ENCODE measurements at regions not wholly inside any gene's neighbourhood (a gene's known extent, or its start where the extent isn't known, plus 50 kb on each side); places are given as distances from the start of the nearest gene placed in this dataset.

DNA sequence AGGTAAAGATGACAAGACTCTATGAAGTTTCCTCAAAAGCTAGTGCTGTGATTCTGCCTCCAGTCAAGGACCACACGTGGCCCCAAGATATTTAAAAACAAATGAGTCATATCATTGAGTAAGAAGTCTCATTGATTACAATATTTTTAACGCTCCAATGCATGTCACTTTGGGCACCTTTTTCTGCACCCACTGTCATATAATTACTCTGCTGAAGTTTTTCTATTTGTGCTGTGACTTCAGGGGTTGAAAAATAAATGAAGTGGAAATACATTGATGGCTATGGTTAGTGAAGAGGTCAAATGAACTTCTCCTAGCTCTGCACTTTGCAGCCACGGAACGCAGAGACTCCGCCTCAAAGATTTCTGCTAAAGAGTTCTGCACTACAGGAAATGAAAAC, 344.3 kb upstream of the KYNU start:
- H3K36me3 Mint-ChIP-seq (ENCODE audit: low read depth): no peaks in the 10 kb centered on the region
- no peak for ATAC-seq
- no peak for DNase-seq
- no peaks in the 10 kb centered on the region for H3K4me1 Mint-ChIP-seq (ENCODE audit: low read depth)
- H3K27me3 Mint-ChIP-seq: no peaks in the 10 kb centered on the region
- H3K9me3 Mint-ChIP-seq: no peaks in the 10 kb centered on the region
- H3K27ac Mint-ChIP-seq: no peak overlapping the region
- intact Hi-C loops (cut with micrococcal nuclease): no loop called here
- no peak overlapping the region for H3K4me3 Mint-ChIP-seq
- TF ChIP-seq CTCF (IDR thresholded peaks at IDR 0.05): no peak
- CTCF ChIA-PET: no interaction called here
- POLR2A ChIA-PET: no interaction called here

DNA sequence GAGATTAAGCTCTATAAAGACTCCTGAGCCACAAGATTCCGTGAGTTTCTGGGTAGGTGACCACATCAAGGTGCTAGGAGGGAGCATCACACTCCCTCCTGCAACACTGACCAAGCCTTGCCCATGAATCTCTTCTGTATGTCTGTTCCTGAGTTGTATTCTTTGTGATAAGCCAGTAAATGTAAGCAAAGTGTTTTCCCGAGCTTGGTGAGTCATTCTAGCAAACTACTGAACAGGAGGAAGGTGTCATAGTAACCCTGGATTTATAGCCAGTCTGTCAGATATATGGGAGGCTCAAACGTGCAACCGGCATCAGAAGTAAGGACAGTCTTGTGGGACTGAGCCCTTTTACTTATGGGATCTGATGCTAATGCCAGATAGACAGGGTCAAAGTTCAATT, 346.1 kb upstream of the KYNU start:
- H3K9me3 Mint-ChIP-seq: no peaks in the 10 kb centered on the region
- H3K36me3 Mint-ChIP-seq (ENCODE audit: low read depth): no peaks in the 10 kb centered on the region
- DNase-seq (no peak), ATAC-seq (no peak)
- intact Hi-C loops (cut with micrococcal nuclease): no loop called here
- no peak overlapping the region for H3K4me3 Mint-ChIP-seq
- H3K27me3 Mint-ChIP-seq: no peaks in the 10 kb centered on the region
- H3K4me1 Mint-ChIP-seq (ENCODE audit: low read depth): no peaks in the 10 kb centered on the region
- no peak for TF ChIP-seq CTCF (IDR thresholded peaks at IDR 0.05)
- H3K27ac Mint-ChIP-seq: no peak overlapping the region
- POLR2A ChIA-PET: no interaction called here
- CTCF ChIA-PET: no interaction called here

DNA sequence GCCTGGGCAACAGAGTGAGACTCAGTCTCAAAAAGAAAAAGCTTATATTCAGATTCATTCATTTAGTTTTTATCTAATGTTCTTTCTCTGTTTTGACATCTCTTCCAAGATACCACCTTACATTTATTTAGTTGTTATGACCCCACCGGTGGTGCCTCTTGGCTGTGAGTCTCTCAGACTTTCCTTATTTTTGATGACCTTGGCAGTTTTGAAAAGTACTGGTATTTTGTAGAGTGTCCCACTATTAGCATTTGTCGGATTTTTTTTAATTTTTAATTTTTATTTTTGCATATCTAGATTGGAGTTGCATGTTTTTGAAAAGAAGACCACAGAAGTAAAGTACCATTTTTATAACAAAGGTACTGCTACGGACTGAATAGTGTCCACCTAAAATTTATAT, 351.7 kb upstream of the KYNU start:
- Mint-ChIP-seq H3K9me3 (no peaks in the 10 kb centered on the region), H3K4me1 (ENCODE audit: low read depth) (no peaks in the 10 kb centered on the region), H3K27me3 (no peaks in the 10 kb centered on the region), H3K36me3 (ENCODE audit: low read depth) (no peaks in the 10 kb centered on the region), H3K4me3 (no peak overlapping the region), H3K27ac (no peak overlapping the region)
- DNase-seq (no peak), ATAC-seq (no peak)
- TF ChIP-seq CTCF (IDR thresholded peaks at IDR 0.05): no peak
- ChIA-PET POLR2A (no interaction called here), CTCF (no interaction called here)
- intact Hi-C loops (cut with micrococcal nuclease): no loop called here

DNA sequence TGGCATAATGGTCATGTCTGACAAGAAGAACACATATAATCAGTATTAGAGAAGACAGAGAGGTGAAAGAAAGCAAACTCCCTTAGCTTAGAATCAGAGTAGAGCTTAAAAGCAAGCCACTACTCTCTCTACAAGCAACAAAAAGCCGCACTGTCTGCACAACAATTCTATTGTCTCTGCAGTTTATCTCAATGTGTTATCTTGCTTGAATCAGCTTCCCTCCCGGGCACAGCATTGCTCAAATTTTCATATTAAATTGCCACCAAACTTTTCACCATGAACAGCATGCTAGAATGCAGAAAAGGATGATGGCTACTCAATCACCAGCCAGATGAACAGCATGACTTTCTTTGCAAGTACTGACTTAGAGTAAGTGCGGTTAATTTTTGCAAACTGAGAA, 356.0 kb upstream of the KYNU start:
- no peak overlapping the region for H3K4me3 Mint-ChIP-seq
- no peaks in the 10 kb centered on the region for H3K36me3 Mint-ChIP-seq (ENCODE audit: low read depth)
- H3K27ac Mint-ChIP-seq: no peak overlapping the region
- POLR2A ChIA-PET: no interaction called here
- CTCF ChIA-PET: no interaction called here
- no peaks in the 10 kb centered on the region for H3K27me3 Mint-ChIP-seq
- intact Hi-C loops (cut with micrococcal nuclease): no loop called here
- TF ChIP-seq CTCF (IDR thresholded peaks at IDR 0.05): no peak
- no peaks in the 10 kb centered on the region for H3K4me1 Mint-ChIP-seq (ENCODE audit: low read depth)
- DNase-seq (no peak), ATAC-seq (no peak)
- H3K9me3 Mint-ChIP-seq: peaks cover 2% of the 10 kb centered on the region

DNA sequence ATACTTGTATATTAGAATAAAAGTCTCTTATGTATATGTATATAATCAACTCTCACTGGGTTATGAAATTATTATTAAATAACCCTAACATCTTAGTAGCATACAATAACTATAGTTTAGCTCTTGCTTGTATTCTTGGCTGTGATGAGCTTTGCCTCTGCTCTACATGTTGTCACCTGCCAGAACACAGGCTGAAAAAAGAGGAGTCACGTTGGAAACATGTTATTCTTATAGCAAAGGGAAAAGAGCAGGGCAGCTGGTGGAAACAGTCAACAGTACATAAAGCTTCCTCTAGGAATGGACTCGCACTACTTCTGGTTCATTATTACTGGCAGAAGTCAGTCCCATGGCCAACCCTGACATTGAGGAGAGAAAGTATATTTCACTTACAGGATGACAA, 362.0 kb upstream of the KYNU start:
- no peak for ATAC-seq
- Mint-ChIP-seq H3K27ac (no peak overlapping the region), H3K27me3 (no peaks in the 10 kb centered on the region), H3K4me3 (no peak overlapping the region), H3K4me1 (ENCODE audit: low read depth) (no peaks in the 10 kb centered on the region), H3K36me3 (ENCODE audit: low read depth) (no peaks in the 10 kb centered on the region), H3K9me3 (peaks cover 2% of the 10 kb centered on the region)
- ChIA-PET CTCF (no interaction called here), POLR2A (interaction anchor here (1.3 kb wide), 1 partner anchor 15 kb away, joined by 3 read pairs; no protein-coding TSS in a partner anchor)
- TF ChIP-seq CTCF (IDR thresholded peaks at IDR 0.05): no peak
- intact Hi-C loops (cut with micrococcal nuclease): no loop called here
- no peak for DNase-seq
